GM19467 (cell line): ENCODE measurements at regions not wholly inside any gene's neighbourhood (a gene's known extent, or its start where the extent isn't known, plus 50 kb on each side); places are given as distances from the start of the nearest gene placed in this dataset.

Source experiments
- ATAC-seq: cut with Tn5 transposase; IDR thresholded peaks from one replicate; pipeline ENCODE4 v1.9.1; 2021; ENCODE audit warnings: mild to moderate bottlenecking, moderate library complexity; ENCODE audit not compliant: unreplicated experiment

DNA sequence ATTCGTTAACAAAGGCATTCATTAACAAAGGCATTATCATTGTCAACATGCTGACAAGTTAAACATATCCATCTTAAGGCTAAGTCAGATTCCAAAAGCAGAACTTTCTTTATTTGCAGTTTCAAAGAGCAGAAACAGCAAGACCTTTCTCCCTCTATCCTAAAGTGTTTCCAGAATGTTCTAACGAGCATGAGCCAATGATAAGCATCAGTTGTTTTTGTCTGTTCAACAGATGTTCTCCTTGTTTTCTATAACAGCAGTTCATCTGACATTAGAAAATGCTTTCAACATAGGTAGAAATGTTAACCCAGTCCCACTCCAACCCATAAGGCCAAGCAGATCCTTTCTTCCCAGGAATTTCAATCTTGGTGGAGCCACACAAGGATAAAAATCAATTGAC, 77.6 kb upstream of the POMGNT2 start:
- ATAC-seq, result no peak

DNA sequence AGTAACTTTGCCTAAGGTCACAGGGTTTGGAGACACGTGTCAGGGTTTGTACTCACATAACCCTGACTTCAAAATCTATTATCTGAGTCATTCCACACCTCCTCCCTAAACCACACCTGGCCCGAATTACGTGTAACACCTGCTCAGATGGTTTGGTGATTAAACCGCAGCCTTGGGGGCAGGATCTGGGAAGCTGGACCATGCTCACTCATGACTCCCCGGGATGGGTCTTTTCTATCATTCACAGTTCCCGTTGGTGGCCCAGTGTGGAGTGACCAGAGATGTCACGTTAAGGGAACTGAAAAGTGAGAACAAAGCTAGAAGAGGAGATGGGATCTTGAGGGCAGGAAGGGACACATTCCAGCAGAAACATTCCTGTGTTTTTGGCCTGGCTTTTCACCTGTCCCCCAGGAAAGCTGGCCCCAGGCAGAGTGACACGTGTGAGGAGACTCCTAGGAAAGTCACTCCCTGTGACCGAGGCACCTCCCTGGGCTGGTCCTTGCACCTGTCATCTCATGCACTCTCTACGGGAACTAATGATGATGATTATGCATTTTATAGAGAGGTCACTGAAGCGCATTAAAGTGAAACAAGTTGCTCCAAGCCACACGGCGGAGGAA, 75.4 kb upstream of the POMGNT2 start:
- ATAC-seq, result peak; percentile 62

- no peak for ATAC-seq
These were observed 74.8 kb upstream of the POMGNT2 start for GRCh38 chr3:43180694-43181093.

GRCh38 chr3:43180027-43180426, 74.1 kb upstream of the POMGNT2 start:
- ATAC-seq, result no peak

DNA sequence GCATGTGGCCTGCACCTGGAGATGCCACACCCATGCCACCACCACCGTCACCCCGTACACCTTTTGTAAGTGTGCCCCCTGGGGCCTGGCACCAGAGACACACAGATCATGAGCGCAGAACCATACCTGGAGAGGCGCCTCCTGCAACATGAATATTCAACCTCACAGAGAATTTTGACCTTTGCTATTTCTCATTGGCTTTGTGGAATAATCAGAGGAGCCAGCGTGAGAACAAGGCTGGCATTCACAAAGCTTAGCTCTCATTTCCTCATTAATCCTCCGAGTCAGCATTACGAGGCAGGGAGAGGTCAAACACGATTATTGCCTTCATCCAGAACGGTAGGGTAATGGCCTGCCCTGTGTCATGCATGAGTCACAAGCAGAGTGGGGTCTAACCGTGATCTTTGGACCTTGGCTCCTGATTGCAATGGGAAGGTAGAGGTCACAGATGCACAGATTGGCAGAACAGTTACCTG, 73.0 kb upstream of the POMGNT2 start:
- no peak for ATAC-seq

- ATAC-seq, result no peak
These were observed 71.2 kb upstream of the POMGNT2 start for GRCh38 chr3:43177085-43177484.

DNA sequence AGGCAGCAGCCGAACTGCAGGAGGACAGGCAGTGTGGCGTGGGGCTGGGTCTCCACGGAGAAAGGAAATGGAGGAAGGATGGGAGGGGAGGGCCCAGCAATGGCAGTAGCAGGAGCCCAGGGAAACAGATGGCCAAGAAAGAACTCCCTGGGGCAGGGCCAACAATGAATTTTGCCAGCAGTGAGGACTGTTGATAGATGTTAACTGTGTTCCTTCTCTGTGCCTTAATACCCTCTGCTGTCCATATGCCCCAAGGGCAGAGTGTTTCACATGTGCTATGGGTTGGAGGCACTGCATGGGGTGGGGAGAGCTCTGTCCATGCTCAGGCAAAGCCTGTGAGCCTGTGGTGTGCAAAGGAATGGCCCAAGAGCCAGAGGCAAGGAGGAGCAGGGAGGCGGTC, 70.8 kb upstream of the POMGNT2 start:
- ATAC-seq, result no peak

GRCh38 chr3:43175541-43175940, 69.7 kb upstream of the POMGNT2 start:
- ATAC-seq, result no peak

- no peak for ATAC-seq
These were observed 68.1 kb upstream of the POMGNT2 start for GRCh38 chr3:43173949-43174348.

- no peak for ATAC-seq
These were observed 65.9 kb upstream of the POMGNT2 start for GRCh38 chr3:43171748-43172147.

- ATAC-seq, result no peak
These were observed 64.7 kb upstream of the POMGNT2 start for GRCh38 chr3:43170553-43170952.

GRCh38 chr3:43169987-43170386, 64.1 kb upstream of the POMGNT2 start:
- ATAC-seq, result no peak

- ATAC-seq, result no peak
These were observed 60.5 kb upstream of the POMGNT2 start for GRCh38 chr3:43166406-43166805.

DNA sequence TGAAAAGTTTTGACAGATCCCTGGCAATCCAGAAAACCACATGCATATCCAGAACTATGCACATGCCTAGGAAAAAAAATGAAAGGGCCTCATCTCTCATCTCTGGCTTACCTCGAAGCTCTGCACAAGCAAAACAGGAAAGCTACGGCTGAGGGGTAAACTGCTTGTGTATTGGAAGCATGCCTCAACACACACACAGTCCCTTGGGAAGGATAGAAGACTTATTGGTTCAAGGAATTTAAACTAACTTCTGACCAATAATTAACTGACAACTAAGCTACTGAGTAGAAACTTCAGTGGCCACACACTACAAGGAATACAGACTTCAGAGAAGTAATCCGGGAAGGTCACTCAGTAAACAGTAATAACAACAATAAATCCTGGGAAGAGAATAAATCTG, 59.9 kb upstream of the POMGNT2 start:
- no peak for ATAC-seq

GRCh38 chr3:43163895-43164493, 58.1 kb upstream of the POMGNT2 start:
- ATAC-seq, result no peak

DNA sequence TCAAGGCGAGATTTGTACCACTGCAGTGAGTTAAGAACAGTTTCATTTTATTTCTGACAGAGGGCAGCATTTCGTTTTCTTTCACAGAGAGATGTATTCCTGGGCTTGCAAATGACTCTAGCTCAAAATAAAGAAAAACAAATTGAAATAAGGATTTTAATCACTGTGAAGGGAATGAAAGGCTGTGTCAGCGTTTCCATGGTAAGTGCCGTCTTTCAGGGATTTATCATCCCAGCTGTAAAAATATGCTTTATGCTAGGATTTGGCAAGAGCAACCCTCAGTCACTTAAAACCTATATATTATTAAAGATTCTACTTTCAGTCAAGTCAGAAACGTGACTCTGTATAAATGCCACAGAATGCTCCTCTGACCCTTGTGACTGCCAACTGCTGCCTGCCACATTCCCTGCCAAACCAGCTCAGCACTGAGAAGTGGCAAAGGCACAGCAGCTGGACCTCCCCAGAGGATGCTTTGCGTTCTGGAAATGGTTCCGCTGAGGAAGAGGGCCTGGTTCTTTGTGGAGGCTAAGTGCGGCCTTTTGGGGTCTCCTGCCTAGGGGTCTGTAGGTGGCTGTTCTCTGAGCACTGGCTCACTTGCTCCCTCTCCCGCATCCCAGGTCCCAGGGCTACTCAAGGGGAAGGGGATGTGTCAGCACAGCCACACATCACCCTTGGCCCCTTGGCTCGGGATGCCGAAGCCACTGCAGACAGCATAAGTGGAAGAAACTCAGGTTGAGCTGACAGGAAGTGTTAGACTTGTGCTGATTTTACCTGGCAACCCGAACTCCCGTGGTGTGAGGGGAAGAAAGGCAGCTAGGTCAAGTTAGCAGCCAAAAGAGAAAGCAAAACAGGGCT, 56.6 kb upstream of the POMGNT2 start:
- ATAC-seq, result no peak

GRCh38 chr3:43161684-43162229, 55.9 kb upstream of the POMGNT2 start:
- no peak for ATAC-seq

DNA sequence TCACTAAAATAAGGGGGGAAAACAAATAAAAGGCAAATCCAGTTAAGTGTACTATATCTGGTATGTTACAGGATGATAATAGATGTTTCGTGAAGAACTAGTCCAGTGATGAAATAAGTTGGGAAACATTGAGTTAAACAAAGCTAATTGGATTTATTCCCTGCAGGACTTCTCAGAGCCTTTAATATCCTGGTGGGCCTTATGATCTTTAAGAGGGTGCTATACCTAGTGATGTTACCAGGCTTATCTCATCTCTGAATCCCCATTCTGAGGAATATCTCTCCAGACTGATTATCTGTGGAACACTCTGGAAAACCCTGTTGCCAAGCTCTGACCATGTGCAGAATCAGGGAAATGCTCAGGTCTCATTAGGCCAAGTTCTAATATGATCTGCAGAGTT, 54.8 kb upstream of the POMGNT2 start:
- no peak for ATAC-seq

DNA sequence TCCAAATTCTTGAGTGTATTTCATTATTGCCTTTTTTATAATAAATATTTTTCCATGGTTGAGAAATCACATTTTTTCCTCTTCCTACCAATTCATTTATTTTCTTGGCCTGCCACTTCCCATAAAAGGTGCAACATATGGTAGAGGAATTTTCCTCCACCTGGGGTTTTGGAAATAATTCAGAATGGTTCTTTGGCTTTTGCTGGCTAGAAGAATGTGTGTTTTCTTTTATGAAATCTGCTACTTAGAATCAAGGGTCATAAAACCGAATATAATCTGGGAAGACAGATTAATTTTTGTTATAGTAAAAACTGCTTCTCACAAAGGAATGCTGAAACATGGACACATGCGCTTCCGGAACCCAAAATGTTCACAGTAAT, 54.0 kb upstream of the POMGNT2 start:
- ATAC-seq, result no peak

DNA sequence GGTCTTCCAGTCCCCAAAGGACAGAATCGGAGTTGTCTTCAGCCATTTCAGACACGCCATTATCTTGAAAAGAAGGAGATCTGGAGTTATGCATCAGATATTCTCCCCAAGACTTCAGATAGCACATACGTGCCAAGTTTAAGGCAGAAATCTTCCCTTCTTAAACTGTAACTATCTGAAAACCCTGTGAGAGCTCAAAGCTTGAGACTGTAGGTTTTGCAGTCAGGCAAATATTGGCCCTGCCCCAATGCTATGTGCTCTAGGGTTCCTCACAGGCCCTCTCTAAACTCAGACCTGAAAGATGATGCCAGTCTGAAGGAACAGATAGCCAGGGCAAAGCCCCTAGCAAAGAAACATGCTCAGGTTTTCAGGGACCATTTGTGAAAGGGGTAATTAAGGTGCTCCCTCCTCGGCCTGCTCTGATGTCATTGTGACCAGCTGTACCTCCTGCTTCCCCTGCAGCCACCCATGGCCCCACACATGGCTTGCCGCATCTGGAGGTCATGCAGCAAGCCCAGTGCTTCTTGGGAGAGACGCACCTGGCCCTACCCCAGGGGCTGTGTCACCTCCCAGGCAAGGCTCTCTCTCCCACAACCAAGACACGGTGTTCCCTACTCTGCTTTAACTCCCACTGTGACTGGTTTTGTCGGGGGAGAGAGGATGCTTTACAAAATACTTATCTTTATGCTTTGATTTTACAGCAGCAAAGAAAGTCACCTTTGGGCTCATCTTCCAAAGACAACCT, 53.4 kb upstream of the POMGNT2 start:
- ATAC-seq, result no peak

GRCh38 chr3:43156812-43157455, 51.1 kb upstream of the POMGNT2 start:
- no peak for ATAC-seq
